Lung (tissue), 11 donors: ENCODE measurements at regions not wholly inside any gene's neighbourhood (a gene's known extent, or its start where the extent isn't known, plus 50 kb on each side); places are given as distances from the start of the nearest gene placed in this dataset.

Experiments used
- ATAC-seq: fragments of 200-7000 bp; cut with Tn5 transposase; one replicate; pipeline ENCODE4 v1.9.1; 2020; ENCODE audit warnings: moderate number of reproducible peaks; ENCODE audit not compliant: insufficient read depth, low FRiP score
- DNase-seq, 3 donors: peaks; one replicate each; pipeline ENCODE4 v3.0.0-alpha.2; 2013 to 2017
- H3K27ac ChIP-seq, 2 donors: one replicate each; pipeline ENCODE4 v1.5.1; 2013; ENCODE audit warnings: mild to moderate bottlenecking in 2 of 2, moderate library complexity in 2 of 2, control low read depth in 1 of 2, inconsistent platforms in 1 of 2, low read depth in 1 of 2, low read length in 1 of 2
- H3K27me3 ChIP-seq, 3 donors: one replicate each; pipeline ENCODE4 v1.5.1; 2013; ENCODE audit warnings: low read length in 2 of 3; ENCODE audit not compliant: control insufficient read depth in 3 of 3, insufficient read depth in 3 of 3
- H3K36me3 ChIP-seq, 4 donors: one replicate each; pipeline ENCODE4 v1.5.1; 2013; ENCODE audit warnings: low read length in 4 of 4, mild to moderate bottlenecking in 1 of 4, moderate library complexity in 1 of 4; ENCODE audit not compliant: control insufficient read depth in 4 of 4, insufficient read depth in 4 of 4
- H3K4me1 ChIP-seq, 5 donors: one replicate each; pipeline ENCODE4 v1.5.1; 2013; ENCODE audit warnings: low read length in 5 of 5, mild to moderate bottlenecking in 2 of 5, moderate library complexity in 1 of 5; ENCODE audit not compliant: control insufficient read depth in 5 of 5, insufficient read depth in 5 of 5
- H3K4me3 ChIP-seq: one replicate; pipeline ENCODE4 v1.5.1; 2013; ENCODE audit warnings: mild to moderate bottlenecking, control low read depth, moderate library complexity
- H3K9ac ChIP-seq, 2 donors: one replicate each; pipeline ENCODE4 v1.5.1; 2013; ENCODE audit warnings: low read length in 2 of 2, control low read depth in 1 of 2; ENCODE audit not compliant: insufficient read depth in 1 of 2
- H3K9me3 ChIP-seq, 4 donors: one replicate each; pipeline ENCODE4 v1.5.1; 2013; ENCODE audit warnings: low read length in 3 of 4, mild to moderate bottlenecking in 1 of 4, moderate library complexity in 1 of 4; ENCODE audit not compliant: control insufficient read depth in 4 of 4, insufficient read depth in 3 of 4
- CTCF ChIP-seq: IDR thresholded peaks from 2 replicates; pipeline ENCODE4 v1.5.1; 2012; ENCODE audit warnings: mild to moderate bottlenecking; ENCODE audit errors: control extremely low read depth, extremely low read depth
- WGBS, 2 donors: extraction: QIAGEN DNeasy Blood & Tissue Kit; methylation state at CpG; one replicate each; pipeline ENCODE4 v1.1.7; 2013; 5-methylcytosine and 5-hydroxymethylcytosine counted together
- donor health status: control.
- donor health status: control.
- donor health status: Bipolar disorder and iron deficiency.
- donor health status: healthy.
- donor health status: DM: yes; HTN: yes; CAD: no.

DNA sequence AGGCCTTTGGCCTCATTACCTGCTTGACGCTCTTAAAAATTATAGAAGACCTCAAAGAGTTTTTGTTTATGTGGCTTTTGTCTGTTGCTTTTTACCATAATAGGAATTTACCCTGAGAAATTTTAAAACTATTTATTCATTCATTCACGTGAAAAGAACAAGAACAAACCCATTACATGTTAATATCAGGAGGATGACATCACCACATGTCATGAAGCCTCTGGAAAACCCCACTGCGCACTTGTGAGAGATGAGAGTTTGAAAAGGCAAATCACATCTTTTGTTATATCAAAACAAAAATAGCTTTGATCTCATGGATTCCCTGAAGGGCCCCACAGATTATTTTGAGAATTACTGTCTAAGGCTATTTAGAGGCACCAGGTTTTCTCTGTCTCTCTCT, 61.3 kb upstream of the EYA2 start:
- no peak for ATAC-seq
- no peak for TF ChIP-seq CTCF
- Histone ChIP-seq H3K4me3 (no peak overlapping the region), H3K9ac (no peak overlapping the region), H3K27ac (no peak overlapping the region), H3K27me3 (peaks cover 0 to 12% (median 0%) of the 10 kb centered on the region in 3 donors), H3K36me3 (no peaks in the 10 kb centered on the region), H3K9me3 (peaks cover 0 to 7% (median 2%) of the 10 kb centered on the region in 4 donors), H3K4me1 (no peaks in the 10 kb centered on the region)
- WGBS, 2 donors = 80 to 90% methylated on average over 3 of the region's 3 CpGs
- no peak for DNase-seq

DNA sequence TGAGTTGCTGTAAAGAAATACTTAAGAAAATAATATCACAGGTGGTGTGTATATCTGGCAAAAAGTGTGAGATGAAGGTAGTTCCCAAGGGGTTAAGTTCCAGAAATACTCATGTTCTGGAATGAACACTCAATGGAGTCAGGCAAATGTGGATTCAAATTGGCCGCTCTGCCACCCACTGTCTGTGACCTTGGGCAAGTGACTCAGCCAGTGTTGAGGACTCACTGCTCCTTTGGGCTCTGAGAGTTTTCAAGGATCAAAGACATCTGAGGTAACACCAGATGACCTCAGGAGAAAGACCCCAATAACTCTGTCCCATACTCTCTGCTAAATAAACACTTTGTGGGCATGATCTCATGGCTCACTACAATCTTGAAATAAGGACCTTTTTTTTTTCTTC, 59.2 kb upstream of the EYA2 start:
- DNase-seq (no peak), ATAC-seq (no peak)
- Histone ChIP-seq H3K36me3 (no peaks in the 10 kb centered on the region), H3K27ac (no peak overlapping the region), H3K27me3 (peaks cover 0 to 12% (median 0%) of the 10 kb centered on the region in 3 donors), H3K9ac (no peak overlapping the region), H3K9me3 (peaks cover 0 to 7% (median 2%) of the 10 kb centered on the region in 4 donors), H3K4me3 (no peak overlapping the region), H3K4me1 (no peaks in the 10 kb centered on the region)
- 79 to 82% methylated on average over 1 of the region's 1 CpG for WGBS, 2 donors
- TF ChIP-seq CTCF = no peak

GRCh38 chr20:46837083-46837482, 57.6 kb upstream of the EYA2 start:
- WGBS, 2 donors = 66 to 87% methylated on average over 4 of the region's 4 CpGs
- no peak for ATAC-seq
- H3K4me3 ChIP-seq = no peak overlapping the region

More at GRCh38 chr20:46837083-46837482, 57.6 kb upstream of the EYA2 start:
- no peak overlapping the region for H3K27ac ChIP-seq
- TF ChIP-seq CTCF = no peak
- H3K36me3 ChIP-seq = no peaks in the 10 kb centered on the region
- DNase-seq = peak in 1 of 3 donors; percentile 25
- H3K4me1 ChIP-seq = no peaks in the 10 kb centered on the region
- peaks cover 0 to 3% (median under 1%) of the 10 kb centered on the region in 4 donors for H3K9me3 ChIP-seq
- H3K9ac ChIP-seq = no peak overlapping the region
- H3K27me3 ChIP-seq = peaks cover 0 to 14% (median 0%) of the 10 kb centered on the region in 3 donors
